A673 (cell line): ENCODE measurements at regions not wholly inside any gene's neighbourhood (a gene's known extent, or its start where the extent isn't known, plus 50 kb on each side); places are given as distances from the start of the nearest gene placed in this dataset.

Source experiments
- CTCF ChIP-seq: fragments of 300-800, 200-600 bp; sonication (generic); conservative IDR thresholded peaks from 2 replicates; pipeline ENCODE4 v1.5.1; 2017; ENCODE audit warnings: low read depth, mild to moderate bottlenecking, antibody characterized with exemption, low read length, moderate library complexity, mixed read lengths
- EZH2 ChIP-seq: fragments of 200-600 bp; sonication (generic); IDR thresholded peaks from 2 replicates; pipeline ENCODE4 v1.6.1; 2017; ENCODE audit warnings: borderline replicate concordance, low read depth, mild to moderate bottlenecking, mixed read lengths, antibody characterized with exemption, low read length; ENCODE audit not compliant: poor library complexity, severe bottlenecking

GRCh38 chr12:24366514-24366913, 417.0 kb upstream of the SOX5 start:
- no peak for TF ChIP-seq CTCF
- TF ChIP-seq EZH2, result no peak
